GM19043 (cell line): ENCODE measurements at regions not wholly inside any gene's neighbourhood (a gene's known extent, or its start where the extent isn't known, plus 50 kb on each side); places are given as distances from the start of the nearest gene placed in this dataset.

Experiments
- ATAC-seq: cut with Tn5 transposase; IDR thresholded peaks from one replicate; pipeline ENCODE4 v1.9.1; 2021; ENCODE audit warnings: low read depth; ENCODE audit not compliant: unreplicated experiment

DNA sequence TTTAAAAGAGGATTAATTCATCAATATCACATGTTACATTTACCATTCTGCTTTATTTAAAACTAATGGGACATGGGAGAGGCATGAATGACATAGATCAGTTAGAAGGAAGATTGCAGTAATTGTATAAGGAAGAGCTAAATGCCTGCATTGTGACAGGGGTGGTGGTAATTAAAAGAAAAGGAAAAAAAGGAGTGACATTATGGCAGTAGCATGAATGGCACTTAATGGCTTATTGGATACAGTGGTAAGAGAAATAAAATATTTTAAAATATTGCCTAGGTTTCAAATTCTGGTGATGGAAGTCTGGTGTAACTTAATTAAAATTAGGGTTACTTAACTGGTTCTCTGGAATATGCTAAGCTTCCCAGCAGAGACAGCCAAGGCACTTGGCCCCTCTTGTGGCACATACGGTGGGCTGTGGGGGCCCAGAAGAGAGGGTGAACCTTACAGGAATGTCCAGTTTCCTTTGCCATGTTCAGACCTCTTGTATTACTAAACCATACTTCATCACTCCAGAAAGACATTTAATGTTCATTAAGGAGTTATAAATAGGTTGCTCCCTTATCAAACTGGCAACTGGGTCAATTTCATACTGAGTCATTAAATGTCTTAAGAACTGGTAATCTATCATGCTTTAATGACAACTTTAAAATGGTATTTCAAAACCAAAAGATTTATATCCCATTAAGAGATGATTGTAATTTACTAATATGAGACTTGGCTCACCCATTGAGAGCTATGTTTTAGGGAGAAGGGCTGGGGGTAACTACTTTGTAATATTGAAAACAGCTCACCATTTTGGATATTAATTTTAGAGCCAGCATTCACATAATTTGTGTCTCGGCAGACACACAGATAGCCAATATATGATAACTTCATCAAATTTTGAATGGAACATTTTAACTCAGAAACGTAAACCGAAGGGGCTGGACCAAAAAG is 798.9 kb upstream of the PIK3C3 start:
- no peak for ATAC-seq

DNA sequence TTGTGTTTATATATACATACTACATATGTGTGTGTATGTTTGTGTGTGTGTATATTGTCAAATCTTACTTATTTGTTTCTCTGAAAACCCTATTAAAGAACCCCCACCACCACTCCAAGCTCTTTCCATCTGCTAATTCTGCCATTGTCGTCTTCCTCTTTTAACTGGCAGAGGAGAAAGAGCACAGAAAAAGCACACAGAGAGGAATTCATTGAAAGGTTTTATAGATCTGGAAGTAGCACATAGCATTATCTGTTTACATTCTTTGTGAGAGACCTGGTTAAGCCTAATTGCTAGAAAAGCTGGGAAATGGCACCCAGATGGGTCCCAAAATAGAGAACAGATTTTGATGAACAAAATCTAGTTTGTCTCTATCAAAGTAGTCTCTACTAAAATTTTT is 800.0 kb upstream of the PIK3C3 start:
- ATAC-seq = no peak

DNA sequence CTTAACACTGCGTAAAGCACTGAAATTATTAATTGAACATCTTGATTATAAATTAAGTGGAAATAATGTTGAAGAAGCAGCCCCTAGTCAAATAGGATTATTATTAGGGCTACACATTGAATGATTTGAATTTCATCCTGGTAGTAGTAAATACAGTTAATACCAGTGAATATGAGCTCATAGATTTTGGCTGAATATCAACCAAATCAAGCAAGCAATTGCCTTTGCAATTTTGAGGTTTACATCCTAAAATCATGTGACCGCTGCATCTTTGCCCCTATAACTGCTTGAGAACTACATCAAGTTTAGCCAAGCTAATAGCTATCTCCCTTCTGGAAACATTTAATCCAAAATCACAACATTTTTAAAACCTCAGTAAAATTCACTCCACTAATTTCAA is 801.2 kb upstream of the PIK3C3 start:
- ATAC-seq = no peak

- ATAC-seq = no peak
Measured at GRCh38 chr18:41150316-41150715, 804.7 kb upstream of the PIK3C3 start.

DNA sequence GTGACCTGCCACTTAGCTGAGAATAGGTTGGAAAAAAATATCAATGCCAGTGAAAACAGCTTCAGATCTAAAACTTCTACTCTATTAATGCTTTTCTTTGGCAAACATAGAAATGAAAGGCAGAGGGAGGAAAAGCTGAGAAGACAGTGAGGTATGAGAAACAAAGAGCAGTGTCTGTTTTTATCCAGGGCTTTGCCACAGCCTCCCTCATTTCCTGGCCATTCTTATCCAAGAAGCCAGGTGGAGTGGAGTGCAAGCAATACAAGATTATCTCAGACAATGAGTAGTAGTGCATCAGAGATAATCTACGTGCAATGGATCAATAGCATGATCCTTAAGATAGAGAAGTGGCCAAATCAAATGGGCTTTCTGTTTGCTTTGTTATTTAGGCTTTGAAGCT is 808.7 kb upstream of the PIK3C3 start:
- no peak for ATAC-seq

GRCh38 chr18:41145516-41145915 is 809.5 kb upstream of the PIK3C3 start:
- ATAC-seq = no peak

DNA sequence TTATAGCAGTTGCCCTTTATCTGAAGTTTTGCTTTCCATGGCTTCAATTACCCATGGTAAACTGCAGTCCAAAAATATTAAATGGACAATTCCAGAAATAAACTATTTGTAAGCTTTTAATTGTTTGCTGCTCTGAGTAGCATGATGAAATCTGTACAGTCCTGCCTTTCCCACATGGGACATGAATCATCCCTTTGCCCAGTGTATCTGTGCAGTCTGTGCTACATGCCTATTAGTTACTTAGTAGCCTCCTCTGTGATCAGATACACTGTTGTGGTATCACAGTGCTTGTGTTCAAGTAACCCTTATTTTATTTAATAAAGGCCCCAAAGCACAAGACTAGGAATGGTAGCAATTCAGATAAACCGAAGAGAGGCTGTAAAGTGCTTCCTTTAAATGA is 810.6 kb upstream of the PIK3C3 start:
- ATAC-seq = no peak

GRCh38 chr18:41140506-41140905 is 814.5 kb upstream of the PIK3C3 start:
- ATAC-seq = no peak

GRCh38 chr18:41135146-41135545 is 819.9 kb upstream of the PIK3C3 start:
- ATAC-seq = no peak

GRCh38 chr18:41134426-41134825 is 820.6 kb upstream of the PIK3C3 start:
- ATAC-seq = no peak

GRCh38 chr18:41131050-41131449 is 824.0 kb upstream of the PIK3C3 start:
- no peak for ATAC-seq

- ATAC-seq = no peak
Measured at GRCh38 chr18:41128545-41128944, 826.5 kb upstream of the PIK3C3 start.

DNA sequence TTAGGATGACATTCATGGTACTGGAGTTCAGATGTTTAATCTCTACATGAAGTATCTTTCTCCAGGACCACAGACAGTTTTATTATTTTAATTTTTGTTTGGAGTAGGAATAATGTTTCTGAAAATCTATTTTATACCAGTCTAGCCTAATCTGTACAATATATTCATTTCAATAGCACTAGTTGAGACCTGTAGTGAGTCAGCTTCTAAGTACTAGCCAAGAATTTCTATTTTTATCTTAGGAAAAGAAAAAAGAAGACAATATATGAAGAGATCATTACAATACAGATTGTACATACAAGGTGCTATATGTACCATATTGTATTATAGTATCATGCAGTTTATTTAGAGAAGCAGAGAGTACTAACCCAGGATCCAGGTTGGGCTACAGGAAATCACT is 826.9 kb upstream of the PIK3C3 start:
- no peak for ATAC-seq

- no peak for ATAC-seq
Measured at GRCh38 chr18:41126541-41127235, 828.3 kb upstream of the PIK3C3 start.

DNA sequence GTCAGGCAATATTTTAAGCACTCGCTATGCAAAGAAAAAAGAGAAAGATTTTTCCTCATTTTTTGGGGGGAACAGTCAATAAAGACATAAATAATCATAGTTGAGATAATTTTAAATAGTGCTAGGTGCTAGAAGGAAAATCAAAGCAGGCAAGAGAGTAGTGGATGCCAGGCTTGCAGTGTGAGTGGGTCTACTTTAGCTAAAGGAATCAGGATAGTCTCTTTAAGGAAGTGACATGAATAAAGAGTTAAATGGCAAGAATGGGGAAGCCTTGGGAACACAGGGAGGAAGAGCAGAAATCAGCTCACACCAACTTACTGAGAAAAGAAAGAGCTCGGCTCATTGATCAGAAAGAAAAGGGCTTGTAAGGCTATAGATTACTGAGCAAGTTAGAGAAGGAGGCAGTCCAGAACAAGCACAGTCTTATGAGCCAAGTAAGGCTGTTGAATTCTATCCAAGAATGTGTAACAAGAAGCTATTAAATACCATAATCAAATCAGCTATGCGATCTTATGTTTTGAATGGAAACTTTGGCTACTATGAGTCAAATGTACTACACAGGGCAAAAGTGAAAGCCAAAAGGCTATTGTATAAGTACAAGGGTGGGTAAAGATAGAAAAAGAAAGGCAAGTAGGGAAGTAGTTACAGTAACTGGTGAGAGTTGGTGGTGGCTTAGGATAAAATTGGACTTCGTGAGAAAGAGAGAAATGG is 833.8 kb upstream of the PIK3C3 start:
- ATAC-seq = no peak

DNA sequence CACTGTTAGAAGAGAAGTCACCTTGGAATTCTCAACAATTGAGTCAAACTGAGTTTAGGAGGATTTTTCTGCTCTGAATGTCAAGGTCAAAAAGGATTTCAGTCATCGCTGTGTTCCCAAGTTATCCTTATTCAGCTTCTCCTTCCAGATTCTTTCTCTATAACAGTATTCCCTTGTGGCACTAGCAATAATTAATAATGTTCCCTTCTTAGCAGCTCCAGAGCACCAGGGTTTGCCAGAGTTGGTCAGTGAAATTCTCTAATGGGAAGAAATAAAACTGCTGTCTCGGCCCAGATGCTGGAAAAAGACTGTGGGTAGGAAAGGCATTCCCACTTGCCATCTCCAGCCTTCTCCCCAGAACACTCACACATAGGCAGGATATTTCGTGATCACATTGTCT is 836.0 kb upstream of the PIK3C3 start:
- no peak for ATAC-seq

DNA sequence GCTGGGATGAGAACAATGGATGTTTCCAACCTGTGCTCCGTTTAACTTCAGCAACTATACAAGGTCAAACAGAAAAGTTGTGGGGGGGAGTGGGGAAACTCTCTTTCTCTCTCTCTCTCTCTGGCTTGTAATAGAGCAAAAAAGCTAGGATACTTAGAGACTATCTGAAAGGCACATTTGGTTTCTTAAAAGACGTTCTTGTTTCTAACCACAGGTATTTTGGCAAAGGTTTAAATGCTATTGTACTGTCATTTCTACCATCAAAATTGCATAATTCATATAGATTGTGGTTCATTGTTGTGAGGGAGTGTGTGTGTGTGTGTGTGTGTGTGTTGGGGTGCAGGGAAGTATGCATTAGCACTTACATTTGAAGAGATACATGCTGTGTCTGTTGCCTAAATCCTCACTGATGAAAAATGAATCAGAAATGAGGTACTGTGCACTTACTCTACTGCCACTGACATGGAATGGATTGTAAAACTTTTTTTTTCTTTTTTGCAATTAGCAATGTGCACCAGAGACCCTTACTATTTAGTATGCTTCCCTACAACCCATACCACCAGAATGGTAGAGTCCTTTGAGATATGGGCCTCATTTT is 841.0 kb upstream of the PIK3C3 start:
- no peak for ATAC-seq

DNA sequence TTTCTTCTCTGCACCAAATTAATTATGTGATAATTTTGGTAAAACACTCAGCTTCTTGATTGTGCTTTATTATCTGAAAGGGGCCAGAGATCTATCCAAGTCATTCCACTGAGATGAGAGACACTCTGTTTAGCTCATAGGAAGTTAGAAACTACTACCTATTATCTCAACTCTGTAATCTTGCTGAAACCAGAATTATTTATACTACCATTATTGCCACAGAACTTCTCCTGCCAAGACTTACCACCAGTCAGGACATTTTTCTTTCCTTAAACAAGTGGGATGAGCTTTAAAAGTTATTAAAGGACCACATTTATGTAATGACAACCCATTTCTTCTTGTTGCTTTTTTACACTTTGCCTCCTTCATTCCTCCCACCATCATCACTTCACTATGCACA is 855.6 kb upstream of the PIK3C3 start:
- ATAC-seq = no peak

DNA sequence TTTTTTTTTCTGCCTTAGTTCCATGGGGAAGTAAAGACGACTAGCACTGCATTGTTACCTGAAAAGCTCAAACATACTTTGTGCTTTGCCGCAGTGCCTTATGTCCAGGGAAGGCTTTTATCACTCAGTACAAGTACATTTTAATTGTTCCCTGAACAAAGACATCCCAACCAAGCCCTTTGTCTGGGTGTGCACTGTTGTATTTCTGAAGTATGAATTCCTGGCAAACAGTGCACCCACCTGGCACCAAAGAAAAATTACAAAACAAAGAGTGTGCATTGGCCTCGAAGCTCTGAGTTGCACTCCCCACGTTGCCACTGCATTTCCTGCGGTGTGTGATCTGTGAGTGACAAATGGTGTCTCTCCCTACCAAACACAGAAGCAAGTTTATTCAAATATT is 858.5 kb upstream of the PIK3C3 start:
- ATAC-seq = no peak

DNA sequence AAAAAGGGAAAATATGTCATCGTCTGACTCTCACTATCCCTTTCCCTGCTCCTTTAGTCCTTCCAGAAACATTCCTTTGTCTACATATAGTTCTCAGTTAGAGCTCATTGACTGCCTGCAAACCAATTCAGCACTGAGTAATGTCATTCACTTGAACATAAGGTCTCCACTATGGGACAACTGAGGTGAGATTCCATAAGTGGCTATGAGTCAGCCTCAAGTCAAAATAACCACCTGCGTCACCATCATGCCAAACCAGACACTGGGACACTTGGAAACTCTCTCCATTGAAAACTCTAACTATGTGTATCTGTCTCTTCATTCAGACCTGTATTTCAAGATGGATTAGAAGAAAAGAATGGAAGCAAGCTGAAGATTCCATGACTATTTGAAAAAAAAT is 878.0 kb upstream of the PIK3C3 start:
- no peak for ATAC-seq

DNA sequence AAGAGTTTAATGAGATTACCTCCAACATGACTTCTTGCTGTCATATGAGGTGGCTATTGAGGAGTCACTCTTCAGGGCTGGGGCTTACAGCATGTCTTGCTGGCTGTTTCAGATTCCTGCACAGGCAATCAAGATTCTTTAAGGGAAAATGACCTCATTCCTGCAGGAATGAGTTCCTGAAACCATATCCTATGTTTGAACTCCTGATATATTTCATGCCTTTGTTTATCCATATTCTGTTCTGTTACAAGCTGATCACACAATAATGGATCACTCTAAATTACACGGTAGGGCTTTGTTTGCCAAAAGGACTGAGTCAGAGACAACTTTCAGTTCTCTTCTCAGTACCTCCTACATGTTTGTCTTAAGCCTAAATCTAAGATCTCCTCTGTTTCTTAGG is 879.8 kb upstream of the PIK3C3 start:
- ATAC-seq = no peak
